ENCODE measurements at regions not wholly inside any gene's neighbourhood (a gene's known extent, or its start where the extent isn't known, plus 50 kb on each side); places are given as distances from the start of the nearest gene placed in this dataset.
"Not testable (repeated sequence)": the region's sequence is repeated elsewhere in the genome, so short reads cannot be mapped to it uniquely, and the experiment has no call there.

GRCh38 chr7:55743454-55743717 lies 119.2 kb downstream of the SEPTIN14 start:
- DNase-seq = not testable (repeated sequence)

GRCh38 chr7:55742651-55743453 lies 119.7 kb downstream of the SEPTIN14 start:
- not testable (repeated sequence) for DNase-seq

GRCh38 chr7:55741721-55742631 lies 120.6 kb downstream of the SEPTIN14 start:
- DNase-seq = not testable (repeated sequence)

- DNase-seq = not testable (repeated sequence)
These were observed 121.8 kb downstream of the SEPTIN14 start for GRCh38 chr7:55740633-55741250.

GRCh38 chr7:55740053-55740452 lies 122.5 kb downstream of the SEPTIN14 start:
- not testable (repeated sequence) for DNase-seq

GRCh38 chr7:55736641-55737221 lies 125.8 kb downstream of the SEPTIN14 start:
- not testable (repeated sequence) for DNase-seq

- no peak for DNase-seq
These were observed 129.1 kb downstream of the SEPTIN14 start for GRCh38 chr7:55733241-55734140.

- no peak for DNase-seq
These were observed 130.6 kb downstream of the SEPTIN14 start for GRCh38 chr7:55731931-55732330.

- DNase-seq = no peak
These were observed 132.4 kb downstream of the SEPTIN14 start for GRCh38 chr7:55730197-55730596.

- DNase-seq = no peak
These were observed 139.0 kb downstream of the SEPTIN14 start for GRCh38 chr7:55723621-55723941.

- not testable (repeated sequence) for DNase-seq
These were observed 139.5 kb downstream of the SEPTIN14 start for GRCh38 chr7:55722874-55723620.

- DNase-seq = not testable (repeated sequence)
These were observed 141.5 kb downstream of the SEPTIN14 start for GRCh38 chr7:55721004-55721403.

- DNase-seq = not testable (repeated sequence)
These were observed 143.1 kb upstream of the VOPP1 start for GRCh38 chr7:55715247-55715867.

- DNase-seq = not testable (repeated sequence)
These were observed 142.1 kb upstream of the VOPP1 start for GRCh38 chr7:55714370-55714769.

- not testable (repeated sequence) for DNase-seq
These were observed 138.0 kb upstream of the VOPP1 start for GRCh38 chr7:55710312-55710711.

GRCh38 chr7:55708028-55708427 lies 135.7 kb upstream of the VOPP1 start:
- DNase-seq = not testable (repeated sequence)

GRCh38 chr7:55707410-55707809 lies 135.1 kb upstream of the VOPP1 start:
- DNase-seq = not testable (repeated sequence)

- not testable (repeated sequence) for DNase-seq
These were observed 134.3 kb upstream of the VOPP1 start for GRCh38 chr7:55706451-55707195.

GRCh38 chr7:55705728-55706450 lies 133.6 kb upstream of the VOPP1 start:
- not testable (repeated sequence) for DNase-seq

All from NCI-H524 treated with DMSO at 0.1 percent for 48 hours (cell line).